Right lobe of liver (tissue), 6 donors: ENCODE measurements at regions not wholly inside any gene's neighbourhood (a gene's known extent, or its start where the extent isn't known, plus 50 kb on each side); places are given as distances from the start of the nearest gene placed in this dataset.

ENCODE experiments used
- ATAC-seq, 4 donors: fragments of 200-7000 bp; cut with Tn5 transposase; one replicate each; pipeline ENCODE4 v1.9.1; 2020; ENCODE audit warnings: mild to moderate bottlenecking in 4 of 4, moderate library complexity in 4 of 4
- DNase-seq, 3 donors: peaks; one replicate each; pipeline ENCODE4 v3.0.0-alpha.2; 2020
- H3K27ac ChIP-seq, 3 donors: fragments of 200-600 bp; one replicate each; pipeline ENCODE4 v1.8.0; 2022
- H3K27me3 ChIP-seq, 2 donors: fragments of 200-600 bp; one replicate each; pipeline ENCODE4 v1.8.0; 2022
- H3K36me3 ChIP-seq, 4 donors: fragments of 200-600 bp; sonication (generic) in 1 of 4; one replicate each; pipeline versions ENCODE4 v1.5.1 to v1.8.0; 2017 to 2022; ENCODE audit warnings: control low read depth in 1 of 4
- H3K4me1 ChIP-seq, 4 donors: fragments of 200-600 bp; sonication (generic) in 1 of 4; one replicate each; pipeline versions ENCODE4 v1.5.1 to v1.8.0; 2017 to 2022; ENCODE audit warnings: control low read depth in 1 of 4
- H3K4me3 ChIP-seq, 3 donors: fragments of 200-600 bp; one replicate each; pipeline ENCODE4 v1.8.0; 2022
- H3K9me3 ChIP-seq, 4 donors: fragments of 200-600 bp; sonication (generic) in 1 of 4; one replicate each; pipeline versions ENCODE4 v1.5.1 to v1.8.0; 2017 to 2022; ENCODE audit warnings: control low read depth in 1 of 4
- CTCF ChIP-seq, 4 donors: fragments of 200-600 bp in 3 of 4; fragments of 450-650 bp in 1 of 4; IDR thresholded peaks; one replicate each; pipeline versions ENCODE4 v1.5.1 to v1.8.0; 2016 to 2022; ENCODE audit warnings: antibody characterized with exemption in 4 of 4, mild to moderate bottlenecking in 2 of 4
- POLR2A ChIP-seq: fragments of 450-650 bp; IDR thresholded peaks from one replicate; pipeline ENCODE4 v1.6.1; 2017; ENCODE audit warnings: antibody characterized with exemption, mild to moderate bottlenecking
- WGBS: methylation state at CpG from one replicate; pipeline ENCODE4 v1.1.6; 2018; ENCODE audit warnings: low coverage, low lambda C conversion rate; ENCODE audit not compliant: insufficient coverage; ENCODE audit errors: missing lambda C conversion rate; 5-methylcytosine and 5-hydroxymethylcytosine counted together
- intact Hi-C, 2 donors: fragments of 100-400 bp; cut with DNase I; formaldehyde crosslinking; loops; one replicate each; pipeline versions ENCODE4 v1.11.2 to v1.14.1; 2022
- donor health status: DM: no; HTN: yes; CAD: no.
- donor health status: DM: no; HTN: no; CAD: no.
- donor health status: DM: no; HTN: no; CAD: no.
- donor health status: DM: no; HTN: yes; CAD: no.
- donor health status: DM: no; HTN: yes; CAD: no.

- H3K4me1 ChIP-seq: no peaks in the 10 kb centered on the region
- no peak for ATAC-seq
These were observed 292.6 kb upstream of the CAND1 start for GRCh38 chr12:66976526-66976925.

GRCh38 chr12:66978802-66979201, 290.4 kb upstream of the CAND1 start:
- Histone ChIP-seq H3K4me1 (no peaks in the 10 kb centered on the region), H3K36me3 (no peaks in the 10 kb centered on the region), H3K9me3 (no peaks in the 10 kb centered on the region), H3K4me3 (no peak overlapping the region), H3K27me3 (no peaks in the 10 kb centered on the region), H3K27ac (no peak overlapping the region)
- no peak for DNase-seq
- no peak for TF ChIP-seq POLR2A
- no peak for TF ChIP-seq CTCF (IDR thresholded peaks at IDR 0.05)
- intact Hi-C loops: no loop called here
- ATAC-seq: no peak
- 38% methylated on average over 1 of the region's 1 CpG for WGBS

More at GRCh38 chr12:66976526-66976925, 292.6 kb upstream of the CAND1 start:
- Histone ChIP-seq H3K9me3 (no peaks in the 10 kb centered on the region), H3K27ac (no peak overlapping the region), H3K27me3 (no peaks in the 10 kb centered on the region), H3K36me3 (no peaks in the 10 kb centered on the region), H3K4me3 (no peak overlapping the region)
- TF ChIP-seq POLR2A (no peak), CTCF (IDR thresholded peaks at IDR 0.05) (no peak)
- DNase-seq: no peak
- intact Hi-C loops: no loop called here

GRCh38 chr12:66979251-66979650, 289.9 kb upstream of the CAND1 start:
- Histone ChIP-seq H3K9me3 (no peaks in the 10 kb centered on the region), H3K27ac (no peak overlapping the region), H3K27me3 (no peaks in the 10 kb centered on the region), H3K4me3 (no peak overlapping the region), H3K4me1 (no peaks in the 10 kb centered on the region), H3K36me3 (no peaks in the 10 kb centered on the region)
- WGBS: 57% methylated on average over 4 of the region's 4 CpGs
- TF ChIP-seq CTCF (IDR thresholded peaks at IDR 0.05) (no peak), POLR2A (no peak)
- intact Hi-C loops: no loop called here
- DNase-seq (no peak), ATAC-seq (no peak)

GRCh38 chr12:66984077-66984476, 285.1 kb upstream of the CAND1 start:
- H3K4me1 ChIP-seq: no peaks in the 10 kb centered on the region
- H3K27ac ChIP-seq: no peak overlapping the region
- WGBS: 78% methylated on average over 2 of the region's 2 CpGs
- no peak for ATAC-seq
- H3K4me3 ChIP-seq: no peak overlapping the region
- no peaks in the 10 kb centered on the region for H3K9me3 ChIP-seq
- no peaks in the 10 kb centered on the region for H3K36me3 ChIP-seq
- intact Hi-C loops: no loop called here
- no peaks in the 10 kb centered on the region for H3K27me3 ChIP-seq
- TF ChIP-seq POLR2A (no peak), CTCF (IDR thresholded peaks at IDR 0.05) (no peak)
- no peak for DNase-seq

- Histone ChIP-seq H3K36me3 (no peaks in the 10 kb centered on the region), H3K4me3 (no peak overlapping the region), H3K4me1 (no peaks in the 10 kb centered on the region), H3K9me3 (no peaks in the 10 kb centered on the region), H3K27me3 (no peaks in the 10 kb centered on the region), H3K27ac (no peak overlapping the region)
- 37% methylated on average over 3 of the region's 3 CpGs for WGBS
- TF ChIP-seq CTCF (IDR thresholded peaks at IDR 0.05) (no peak), POLR2A (no peak)
- ATAC-seq: no peak
- DNase-seq: no peak
- intact Hi-C loops: no loop called here
These were observed 284.2 kb upstream of the CAND1 start for GRCh38 chr12:66984962-66985361.
